GM21367 (cell line): ENCODE measurements at regions not wholly inside any gene's neighbourhood (a gene's known extent, or its start where the extent isn't known, plus 50 kb on each side); places are given as distances from the start of the nearest gene placed in this dataset.
"Not testable (repeated sequence)": the region's sequence is repeated elsewhere in the genome, so short reads cannot be mapped to it uniquely, and the experiment has no call there.

ENCODE experiments used
- ATAC-seq: cut with Tn5 transposase; IDR thresholded peaks from one replicate; pipeline ENCODE4 v1.9.1; 2021; ENCODE audit not compliant: unreplicated experiment

DNA sequence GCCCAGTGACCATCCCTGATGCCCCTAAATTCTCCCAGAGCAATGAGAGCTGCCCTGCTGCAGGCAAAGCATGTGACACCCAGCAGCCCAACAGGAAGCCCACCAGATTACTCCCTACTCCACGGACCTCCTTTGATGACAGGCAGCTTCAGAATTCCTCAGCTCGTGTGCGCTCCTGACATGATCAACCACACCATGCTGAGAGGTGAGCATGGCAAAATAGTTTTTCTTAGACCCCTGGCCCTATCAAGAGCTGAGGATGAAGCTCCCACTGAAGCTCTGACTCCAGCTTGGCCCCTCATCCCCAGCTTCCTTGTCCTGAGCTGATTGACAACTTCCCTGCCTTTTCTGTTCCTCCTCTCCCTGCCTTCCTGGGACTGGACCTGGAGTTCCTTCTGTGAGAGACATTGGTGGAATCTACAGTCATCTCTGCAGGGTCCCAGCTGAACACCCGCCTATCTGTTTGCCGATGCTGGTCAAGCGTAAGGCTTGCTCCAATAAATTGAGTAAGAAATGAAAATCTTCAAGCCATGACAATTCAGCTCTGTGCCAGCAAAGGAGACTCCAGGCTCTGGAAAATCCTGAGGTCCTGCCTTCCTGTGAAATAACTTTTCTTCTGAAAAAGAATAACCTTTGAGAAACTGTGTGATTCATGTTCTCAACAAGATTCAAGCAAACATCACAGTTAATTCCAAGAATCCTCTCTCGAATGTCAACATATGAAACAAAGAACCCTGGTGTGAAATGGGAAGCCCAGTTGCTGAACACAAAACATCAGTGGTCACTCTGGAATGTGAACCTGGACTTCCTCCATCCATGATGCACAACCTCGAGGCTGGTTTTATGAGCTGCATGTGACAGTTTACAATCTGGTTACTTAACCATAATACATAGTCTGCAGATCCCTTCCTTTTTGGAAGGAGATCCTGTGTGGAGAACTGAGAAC is 201.1 kb downstream of the SPP2 start:
- no peak for ATAC-seq

DNA sequence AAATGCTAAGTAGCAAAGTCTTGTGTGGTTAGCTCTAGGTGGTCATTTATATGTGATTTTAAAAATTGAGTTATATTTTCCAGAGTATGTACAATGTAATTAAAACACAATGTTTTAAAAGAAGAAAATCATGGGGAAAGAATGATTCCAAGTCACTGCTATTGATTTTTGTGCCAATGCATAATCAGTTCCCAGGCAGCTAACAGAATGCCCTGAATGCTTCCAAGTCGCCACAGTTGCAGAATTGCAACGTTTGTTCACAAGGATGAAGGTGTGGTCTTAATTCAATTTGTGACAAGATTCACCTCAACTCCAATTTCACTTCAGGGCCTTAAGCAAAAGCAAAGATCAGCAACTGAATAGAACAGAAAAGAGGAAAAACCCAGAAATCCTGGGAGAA is 200.4 kb downstream of the SPP2 start:
- no peak for ATAC-seq

DNA sequence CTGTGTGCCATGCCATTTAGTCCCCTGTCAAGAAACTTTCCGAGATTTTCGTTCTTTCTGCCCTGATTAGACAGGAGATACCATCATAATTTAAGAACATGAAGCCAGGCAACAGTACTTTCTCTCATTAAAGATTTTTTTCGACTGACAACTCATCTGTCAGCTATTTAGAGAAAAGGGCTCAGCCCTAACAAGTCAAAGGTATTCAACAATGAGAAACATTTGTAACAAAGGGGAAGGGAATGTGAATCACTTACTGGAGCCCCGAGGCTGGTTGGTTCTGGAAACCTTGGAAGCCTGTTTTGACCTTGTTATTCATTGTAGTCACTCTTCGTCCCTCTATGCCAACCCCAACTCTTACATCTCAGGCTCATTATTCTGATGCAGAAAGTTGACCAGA is 199.4 kb downstream of the SPP2 start:
- no peak for ATAC-seq

DNA sequence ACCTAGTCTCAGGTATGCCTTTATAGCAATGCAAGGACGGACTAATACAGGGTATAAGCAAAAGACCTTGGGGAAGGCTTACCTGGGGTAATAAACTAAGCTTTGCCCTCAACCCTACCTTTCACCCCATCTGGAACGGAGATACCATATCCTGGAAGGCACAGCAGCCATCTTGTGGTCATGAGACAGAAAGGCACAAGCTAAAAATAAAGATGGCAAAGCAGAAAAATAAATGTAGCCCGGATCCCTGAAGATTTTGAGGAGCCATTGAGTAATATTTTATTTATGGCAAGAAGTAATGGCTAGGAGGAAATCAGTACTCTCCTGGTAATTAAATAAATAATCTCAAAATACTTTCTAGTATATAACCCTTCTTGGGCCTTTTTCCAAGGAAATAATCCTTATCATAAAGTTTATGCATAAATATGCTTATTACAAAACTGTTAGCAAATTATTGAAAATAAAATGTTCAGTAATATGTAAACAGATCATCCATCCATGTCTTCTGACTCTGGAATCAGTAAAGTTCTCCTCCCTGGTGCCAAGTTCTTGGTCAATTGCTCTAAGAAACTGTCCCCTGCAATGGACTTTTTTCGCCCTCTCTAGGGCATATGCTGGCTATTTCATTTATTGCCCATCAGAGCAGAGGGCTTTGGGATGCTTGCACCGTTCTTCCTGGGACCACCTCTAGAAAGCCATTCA is 198.7 kb downstream of the SPP2 start:
- no peak for ATAC-seq

DNA sequence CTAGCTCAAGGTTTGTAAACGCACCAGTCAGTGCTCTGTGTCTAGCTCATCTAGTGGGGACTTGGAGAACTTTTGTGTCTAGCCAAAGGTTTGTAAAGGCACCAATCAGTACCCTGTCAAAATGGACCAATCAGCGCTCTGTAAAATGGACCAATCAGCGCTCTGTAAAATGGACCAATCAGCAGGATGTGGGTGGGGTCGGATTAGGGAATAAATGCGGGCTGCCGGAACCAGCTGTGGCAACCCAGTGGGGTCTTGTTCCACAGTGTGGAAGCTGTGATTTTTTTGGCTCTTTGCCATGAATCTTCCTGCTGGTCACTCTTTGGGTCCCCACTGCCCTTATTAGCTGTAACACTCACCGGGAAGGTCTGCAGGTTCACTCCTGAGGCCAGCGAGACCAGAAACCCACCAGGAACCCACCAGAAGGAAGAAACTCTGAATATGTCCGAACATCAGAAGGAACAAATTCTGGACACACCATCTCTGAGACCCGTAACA is 197.8 kb downstream of the SPP2 start:
- ATAC-seq, result not testable (repeated sequence)

DNA sequence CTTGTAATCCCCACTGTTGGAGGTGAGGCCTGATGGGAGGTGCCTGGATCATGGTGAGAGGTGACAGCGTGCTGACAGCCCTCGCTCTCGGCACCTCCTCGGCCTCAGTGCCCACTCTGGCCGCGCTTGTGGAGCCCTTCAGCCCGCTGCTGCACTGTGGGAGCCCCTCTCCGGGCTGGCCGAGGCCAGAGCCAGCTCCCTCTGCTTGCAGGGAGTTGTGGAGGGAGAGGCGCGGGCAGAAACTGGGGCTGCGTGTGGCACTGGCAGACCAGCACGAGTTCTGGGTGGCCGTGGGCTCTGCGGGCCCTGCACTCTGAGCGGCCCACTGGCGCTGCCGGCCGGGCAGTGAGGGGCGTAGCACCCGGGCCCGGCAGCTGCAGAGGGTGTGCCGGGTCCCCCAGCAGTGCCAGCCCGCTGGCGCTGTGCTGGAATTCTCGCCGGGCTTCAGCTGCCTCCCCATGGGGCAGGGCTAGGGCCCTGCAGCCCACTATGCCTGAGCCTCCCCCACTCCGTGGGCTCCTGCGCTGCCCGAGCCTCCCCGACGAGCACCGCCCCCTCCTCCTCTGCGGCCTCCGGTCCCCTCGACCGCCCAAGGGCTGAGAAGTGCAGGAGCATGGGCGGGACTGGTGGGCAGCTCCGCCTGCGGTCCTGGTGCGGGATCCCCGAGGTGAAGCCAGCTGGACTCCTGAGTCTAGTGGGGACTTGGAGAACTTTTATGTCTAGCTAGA is 197.1 kb downstream of the SPP2 start:
- no peak for ATAC-seq

DNA sequence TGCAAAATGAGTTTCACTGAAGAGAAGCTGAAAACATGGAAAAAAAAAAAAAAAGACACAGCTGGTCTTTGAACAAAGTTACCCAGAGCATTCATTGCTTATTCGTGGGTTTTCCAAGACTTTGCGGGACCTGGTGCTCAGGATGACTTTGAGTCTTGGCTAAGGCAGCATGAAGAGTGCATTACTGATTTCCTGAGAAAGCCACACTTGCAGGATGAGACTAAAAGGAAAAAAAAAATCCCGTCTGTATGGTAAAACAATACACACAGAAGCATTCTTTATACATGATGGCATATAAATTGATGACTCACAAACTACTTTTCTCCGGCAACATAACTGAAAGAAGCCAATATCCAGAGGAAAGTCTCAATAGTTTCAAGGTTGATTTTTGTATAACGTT is 195.4 kb downstream of the SPP2 start:
- ATAC-seq, result no peak

DNA sequence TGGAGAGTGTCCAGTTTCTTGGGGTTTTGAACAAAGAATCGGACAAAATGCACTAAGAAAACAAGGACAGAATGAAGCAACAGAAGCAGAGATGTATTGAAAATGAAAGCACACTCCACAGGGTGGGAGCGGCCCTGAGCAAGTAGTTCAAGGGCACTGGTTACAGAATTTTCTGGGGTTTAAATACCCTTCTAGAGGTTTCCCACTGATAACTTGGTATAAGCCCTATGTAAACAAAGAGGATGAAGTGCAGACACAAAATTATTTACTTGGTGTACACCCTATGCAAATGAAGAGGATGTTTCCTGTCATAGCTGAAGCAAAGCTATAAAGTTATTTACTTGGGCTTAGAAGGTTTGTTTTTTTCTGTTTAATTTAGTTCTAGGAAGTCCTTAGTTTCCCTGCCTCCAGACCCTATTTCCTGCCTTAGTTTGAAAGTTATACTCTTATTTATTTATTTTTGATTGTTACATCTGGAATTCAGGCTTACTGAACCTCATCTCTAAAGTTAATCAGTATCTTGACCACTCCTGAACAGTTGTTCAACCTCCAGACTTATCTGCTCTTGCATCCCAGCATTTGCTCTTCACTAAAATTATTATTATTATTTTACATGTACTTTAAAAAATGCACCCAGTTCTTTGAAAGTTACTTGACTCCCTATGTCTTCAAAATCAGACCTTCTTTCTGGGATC is 193.5 kb downstream of the SPP2 start:
- ATAC-seq, result no peak

DNA sequence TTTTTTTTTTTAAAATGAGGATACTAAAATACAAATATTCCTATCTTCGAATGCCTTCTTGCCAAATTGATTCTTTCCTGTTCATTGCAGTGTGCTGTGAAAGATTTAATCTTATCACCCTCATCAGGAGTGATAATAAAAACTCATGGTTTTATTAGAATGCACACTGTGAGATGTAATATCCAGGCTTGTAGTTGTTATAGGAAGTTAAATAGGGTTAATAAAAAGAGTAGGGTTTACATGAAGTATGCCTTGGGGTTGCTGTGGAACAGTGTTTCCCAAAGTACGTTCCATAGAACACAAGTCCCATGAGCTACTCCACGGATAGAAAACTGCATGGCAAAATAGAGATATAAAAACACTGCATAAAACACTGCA is 191.9 kb downstream of the SPP2 start:
- no peak for ATAC-seq

DNA sequence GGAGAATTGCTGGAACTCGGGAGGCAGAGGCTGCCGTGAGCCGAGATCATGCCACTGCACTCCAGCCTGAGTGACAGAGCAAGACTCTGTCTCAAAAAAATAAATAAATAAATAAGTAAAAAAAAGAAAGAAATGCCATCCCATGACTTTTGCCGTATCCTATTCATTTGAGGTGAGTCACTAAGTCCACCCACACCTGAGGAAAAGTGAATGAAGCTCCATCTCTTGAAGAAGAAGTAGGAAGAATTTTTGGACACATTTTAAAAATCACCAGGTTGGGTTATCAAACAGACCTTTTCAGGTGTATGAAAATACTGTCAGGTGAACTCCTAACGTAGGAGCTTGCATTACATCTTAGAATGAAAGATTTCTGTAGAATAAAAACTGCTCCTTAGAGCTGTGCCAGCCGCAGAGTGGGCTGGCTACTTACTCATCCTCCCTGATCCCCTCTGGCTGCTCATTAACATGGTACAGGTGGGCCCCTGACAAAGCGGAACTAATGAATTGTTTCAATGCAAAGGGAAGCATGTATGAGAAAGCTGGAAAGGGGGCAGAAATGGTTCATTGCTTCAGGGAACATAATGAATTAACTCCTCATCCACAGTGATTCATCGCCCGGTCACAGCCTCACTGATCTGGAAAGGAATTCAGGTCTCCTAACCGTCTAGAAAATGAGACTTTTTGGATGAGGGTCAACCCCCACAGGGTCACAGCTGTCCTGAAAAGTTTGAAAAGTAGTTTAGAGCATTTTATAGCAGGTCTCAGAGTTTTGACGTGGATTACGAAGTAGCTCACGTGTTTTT is 191.4 kb downstream of the SPP2 start:
- no peak for ATAC-seq

DNA sequence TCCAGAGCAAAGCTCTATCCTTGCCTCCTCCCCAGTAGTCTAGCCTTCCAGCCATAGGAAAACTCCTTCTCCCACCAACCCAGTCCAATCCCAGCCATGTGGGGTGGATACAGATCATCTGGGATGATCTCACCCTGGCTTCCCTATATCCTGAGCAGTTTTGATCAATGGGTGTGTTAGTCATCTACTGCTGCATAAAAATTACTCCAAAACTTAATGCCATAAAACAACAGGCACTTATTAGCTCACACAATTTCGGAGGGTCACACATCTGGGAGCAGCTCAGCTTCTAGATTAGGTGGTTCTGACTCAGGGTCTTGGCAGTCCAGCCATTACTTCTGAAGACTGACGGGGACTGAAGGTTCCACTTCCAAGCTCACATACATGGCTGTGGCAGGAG is 190.4 kb downstream of the SPP2 start:
- no peak for ATAC-seq

DNA sequence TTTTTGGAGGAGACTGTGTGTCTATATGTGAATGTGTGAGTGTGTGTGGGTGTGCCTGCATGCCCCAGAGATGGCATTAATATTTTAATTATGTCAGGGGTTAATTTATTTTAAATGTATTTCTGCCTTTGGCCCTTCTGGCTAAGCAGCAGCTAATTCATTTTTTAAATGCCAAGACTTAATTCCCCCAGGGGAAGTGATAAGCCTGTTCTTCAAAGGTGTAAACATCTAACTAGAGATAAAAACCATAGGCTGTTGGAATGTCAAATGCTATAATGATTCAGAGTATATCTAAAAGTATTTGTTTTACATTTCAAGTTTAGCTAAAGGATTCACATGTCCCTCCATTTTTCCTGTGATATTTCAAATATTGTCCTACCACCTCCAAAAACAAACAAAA is 184.7 kb downstream of the SPP2 start:
- ATAC-seq, result no peak

DNA sequence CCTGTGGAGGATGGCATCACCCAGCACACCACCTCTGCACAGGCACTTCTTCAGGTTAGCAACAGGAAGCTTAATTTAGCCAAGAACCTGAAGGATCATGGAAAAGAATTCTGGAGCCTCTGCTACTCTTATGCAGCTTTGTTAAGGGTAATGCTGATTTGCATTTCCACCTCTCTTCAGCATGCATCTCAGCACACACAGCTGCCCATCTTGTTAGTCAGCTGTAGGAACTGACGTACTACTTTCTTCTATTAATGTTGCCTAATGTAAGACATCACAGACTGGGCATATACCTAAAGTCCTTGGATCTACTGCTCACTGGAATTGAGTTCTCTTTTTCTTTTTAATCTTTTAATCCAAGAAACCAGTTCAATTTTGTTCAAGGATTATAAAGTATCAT is 181.0 kb downstream of the SPP2 start:
- no peak for ATAC-seq

DNA sequence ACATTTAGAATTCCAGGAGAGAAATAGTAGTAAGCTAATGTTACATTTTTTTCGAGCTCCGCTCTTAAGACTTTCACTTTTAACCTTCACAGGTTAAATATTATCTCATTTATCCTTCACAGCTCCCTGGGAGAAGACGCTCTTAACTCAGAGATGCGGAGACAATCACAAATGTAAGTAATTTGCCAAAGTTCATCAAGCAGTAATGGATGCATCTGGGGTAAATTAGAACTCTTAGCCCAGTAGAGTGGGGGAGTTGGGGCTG is 168.5 kb downstream of the SPP2 start:
- no peak for ATAC-seq

DNA sequence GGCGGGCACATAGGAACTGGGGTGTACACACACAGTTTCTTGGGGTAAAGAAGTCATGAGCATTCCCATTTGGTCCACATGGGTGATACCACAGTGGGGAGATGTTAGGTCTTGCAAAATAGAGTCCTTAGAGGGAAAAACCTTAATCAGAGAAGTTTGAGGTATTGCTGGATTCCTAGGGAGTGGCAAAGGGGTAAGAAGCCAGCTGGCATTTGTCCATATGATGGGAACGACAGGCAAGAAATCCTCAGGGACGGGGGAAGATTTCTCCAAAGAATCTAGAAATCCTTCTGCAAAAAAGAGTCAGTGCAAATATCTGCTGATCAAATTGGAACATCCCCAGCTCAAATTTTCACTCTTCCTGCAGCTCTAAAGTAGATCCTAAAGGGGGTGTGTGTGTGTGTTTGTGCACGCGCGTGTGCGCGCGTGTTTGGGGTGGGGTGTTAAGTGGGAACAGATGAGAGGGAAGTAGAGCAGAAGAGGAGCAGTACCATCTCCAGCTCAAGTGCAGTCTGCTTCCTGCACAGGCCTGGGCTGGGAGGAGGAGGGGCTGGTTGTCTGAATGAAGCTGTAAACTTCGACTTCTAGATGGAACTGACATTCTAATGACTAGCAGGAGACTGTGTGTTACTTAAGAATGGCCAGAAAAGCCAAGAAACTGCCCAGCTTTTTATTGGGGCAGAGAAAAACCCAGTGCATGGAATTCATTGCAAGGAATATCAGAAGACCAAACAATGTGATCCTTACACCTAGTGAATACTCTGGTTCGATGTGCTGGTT is 168.0 kb downstream of the SPP2 start:
- no peak for ATAC-seq

DNA sequence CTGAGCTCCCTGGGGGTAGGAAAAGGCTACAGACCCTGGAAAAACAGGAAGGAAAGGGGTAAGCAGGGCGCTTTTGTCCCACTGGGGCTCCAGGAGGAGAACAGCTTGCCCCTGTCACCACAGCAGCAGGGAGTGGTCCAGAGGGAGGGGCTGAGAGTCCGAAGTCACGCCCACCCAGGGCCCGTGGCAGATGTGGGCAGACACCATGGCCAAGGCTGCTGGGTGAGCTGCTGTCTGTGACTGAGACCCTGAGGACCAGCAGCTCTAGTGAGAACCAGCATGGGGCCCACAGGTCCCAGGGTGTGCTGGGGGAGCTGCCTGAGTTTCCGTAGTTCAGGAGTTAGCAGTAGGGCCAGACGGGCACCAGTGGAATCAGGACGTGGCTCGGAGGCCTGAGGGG is 162.0 kb downstream of the SPP2 start:
- ATAC-seq, result no peak

DNA sequence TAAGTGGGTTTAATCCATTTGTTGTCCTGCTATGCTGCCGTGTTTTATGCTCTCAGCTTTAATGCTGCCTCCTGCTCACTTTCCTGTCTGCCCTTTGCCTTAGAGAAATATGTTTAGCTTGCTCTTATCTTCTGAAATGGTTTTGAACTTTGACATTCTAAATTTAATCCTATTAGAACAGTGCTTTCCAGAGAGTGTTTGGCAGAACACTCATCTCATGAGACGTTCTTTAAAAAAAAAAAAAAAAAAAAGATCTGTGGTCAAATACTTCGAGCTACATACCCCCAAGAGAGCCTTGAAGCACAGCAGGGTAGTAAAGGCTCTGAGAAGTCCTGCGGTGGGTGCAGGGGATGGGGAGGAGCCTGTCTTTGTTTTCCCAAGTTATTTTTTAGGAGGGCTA is 161.3 kb downstream of the SPP2 start:
- no peak for ATAC-seq

DNA sequence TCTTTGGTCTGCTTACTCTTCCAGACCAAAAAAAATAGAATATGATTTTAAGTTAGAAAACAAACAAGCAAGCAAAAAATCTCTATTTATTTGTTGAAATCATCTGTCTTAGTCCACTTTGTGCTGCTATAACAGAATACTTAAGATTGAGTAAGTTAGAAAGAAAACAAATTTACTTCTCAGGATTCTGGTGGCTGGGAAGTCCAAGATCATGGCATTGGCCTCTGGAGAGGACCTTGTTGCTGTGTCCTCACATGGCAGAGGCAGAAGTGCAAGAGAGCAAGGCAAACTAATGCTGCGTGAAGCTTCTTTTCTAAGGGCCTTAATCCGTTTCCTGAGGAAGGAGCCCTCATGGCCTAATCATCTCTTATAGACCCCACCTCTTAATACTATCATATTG is 156.2 kb downstream of the SPP2 start:
- no peak for ATAC-seq

DNA sequence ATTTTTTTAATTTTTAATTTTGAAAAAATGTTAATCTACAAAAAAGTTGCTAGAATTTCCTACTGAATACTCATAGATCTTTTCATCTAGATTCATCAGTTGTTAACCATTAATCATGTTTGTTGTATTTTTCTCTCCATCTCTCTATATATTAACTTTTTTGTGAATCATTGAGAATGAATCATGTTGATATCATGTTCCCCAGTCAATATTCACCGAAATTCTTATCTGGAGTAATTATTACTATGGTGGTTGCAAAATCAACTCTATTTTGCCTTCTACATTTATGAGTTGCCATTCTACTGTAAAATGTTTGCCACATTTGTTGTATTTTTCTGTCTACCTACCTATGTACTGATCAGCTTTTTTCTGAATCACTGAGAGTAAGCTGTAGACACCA is 154.0 kb downstream of the SPP2 start:
- no peak for ATAC-seq
